Fibroblast of skin of scalp (primary cell): ENCODE measurements at regions not wholly inside any gene's neighbourhood (a gene's known extent, or its start where the extent isn't known, plus 50 kb on each side); places are given as distances from the start of the nearest gene placed in this dataset.
A peak's percentile ranks its signal among the peaks of the same experiment; 100 is the strongest.
"Not testable (repeated sequence)": the region's sequence is repeated elsewhere in the genome, so short reads cannot be mapped to it uniquely, and the experiment has no call there.

ENCODE experiments used
- DNase-seq: peaks from one replicate; pipeline ENCODE4 v3.0.0-alpha.2; 2013

DNA sequence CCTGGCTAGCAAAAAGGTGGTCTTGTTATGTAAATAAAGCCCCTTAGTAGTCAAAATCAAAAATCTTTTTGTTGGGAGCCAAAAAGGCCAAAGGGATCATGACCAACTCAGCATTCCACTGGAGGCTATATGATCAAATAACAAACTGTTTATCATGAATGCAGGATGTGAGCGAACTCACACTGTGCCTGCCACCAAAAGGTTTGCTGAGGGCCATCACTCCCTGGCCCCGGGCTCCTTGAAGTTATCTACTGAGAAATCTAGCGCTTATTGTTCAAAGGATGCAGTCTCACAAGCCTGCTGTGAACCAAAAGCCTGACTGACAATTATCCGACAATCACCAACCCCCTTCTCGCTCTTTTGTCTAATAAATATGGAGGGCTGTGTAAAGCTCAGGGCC lies 107.2 kb upstream of the DDHD1 start:
- DNase-seq = no peak

DNA sequence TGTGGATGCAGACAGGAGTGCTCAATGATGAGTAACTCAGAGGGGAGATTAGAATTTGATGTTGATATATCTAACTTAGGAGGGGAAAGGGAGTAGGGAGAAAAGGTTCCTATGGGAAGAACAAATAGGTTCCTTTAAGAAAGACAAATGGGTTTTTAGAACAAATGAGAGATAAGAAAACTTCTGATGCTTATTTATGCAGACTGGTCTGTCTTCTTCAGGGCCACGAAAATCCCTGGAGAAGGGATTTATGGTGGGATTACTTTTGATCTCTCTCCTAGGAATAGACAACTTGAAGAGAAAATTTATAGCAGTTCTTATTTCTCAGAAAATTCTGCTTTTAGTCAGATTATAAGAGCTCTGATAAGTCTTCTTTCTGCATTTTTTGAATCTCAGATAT lies 99.0 kb upstream of the DDHD1 start:
- DNase-seq = no peak

DNA sequence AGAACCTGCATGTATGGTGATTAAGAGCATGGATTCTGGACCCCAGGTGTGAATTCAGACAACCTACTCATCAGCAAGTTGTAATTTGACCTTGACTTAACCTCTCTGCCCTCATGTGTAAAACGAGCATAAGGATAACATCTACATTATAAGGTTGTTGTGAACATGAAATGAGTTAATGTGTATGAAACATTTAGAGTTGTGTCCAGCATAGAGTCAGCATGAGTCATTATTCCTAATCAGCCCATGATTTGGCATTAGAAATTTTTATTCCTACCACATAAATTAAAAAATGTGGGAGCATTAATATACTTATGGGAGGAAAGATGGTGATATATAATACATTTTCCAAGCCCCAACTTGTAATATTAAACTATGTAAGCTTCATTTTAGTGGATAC lies 95.9 kb upstream of the DDHD1 start:
- peak; percentile 7 for DNase-seq

DNA sequence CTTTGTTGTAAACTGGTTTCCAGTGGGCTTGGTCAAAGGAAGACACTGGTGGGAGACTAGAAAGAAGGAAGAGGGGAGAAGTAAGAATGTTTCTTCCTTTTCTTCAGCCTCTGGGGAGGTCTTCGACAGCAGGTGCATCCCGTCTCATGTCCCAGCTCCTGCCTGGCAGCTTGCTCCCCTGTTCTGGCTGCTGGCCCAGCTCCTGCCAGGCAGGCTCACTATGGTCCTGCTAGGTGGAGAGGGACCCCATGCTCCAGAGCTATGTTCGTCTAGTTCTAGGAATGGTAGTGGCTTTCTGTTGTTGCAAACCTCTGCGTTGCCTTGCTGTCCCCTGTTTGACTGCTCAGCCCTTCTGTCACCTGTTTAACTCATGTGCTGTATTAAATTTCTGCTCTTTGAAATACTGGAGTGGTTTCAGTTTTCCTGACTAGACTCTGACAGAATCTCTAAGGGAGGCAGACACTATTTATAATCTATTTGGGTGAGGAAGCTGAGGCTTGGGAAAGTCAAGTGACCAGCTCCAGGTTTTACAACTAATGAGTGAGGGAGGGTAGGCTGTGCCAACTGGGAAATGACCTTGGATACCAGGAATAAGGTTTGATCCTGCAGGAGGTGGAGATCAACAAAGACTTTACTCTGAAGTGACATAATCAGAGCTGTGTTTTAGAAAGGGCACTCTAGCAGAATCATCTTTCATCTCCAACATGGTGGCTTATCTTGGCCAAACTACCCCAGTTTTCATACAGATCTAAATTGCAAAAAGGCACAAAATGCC lies 94.7 kb upstream of the DDHD1 start:
- no peak for DNase-seq

DNA sequence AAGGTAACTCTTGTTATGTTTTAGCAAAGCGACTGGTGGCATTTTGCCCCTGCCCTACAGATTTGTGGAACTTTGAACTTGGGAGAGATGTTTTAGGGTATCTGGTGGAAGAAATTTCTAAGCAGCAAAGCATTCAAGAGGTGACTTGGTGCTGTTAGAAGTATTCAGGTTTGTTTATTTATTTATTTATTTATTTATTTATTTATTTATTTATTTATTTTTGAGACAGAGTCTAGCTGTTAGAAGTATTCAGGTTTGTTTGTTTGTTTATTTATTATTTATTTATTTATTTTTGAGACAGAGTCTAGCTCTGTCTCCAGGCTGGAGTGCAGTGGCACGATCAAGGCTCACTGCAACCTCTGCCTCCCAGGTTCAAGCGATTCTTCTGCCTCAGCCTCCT lies 89.8 kb upstream of the DDHD1 start:
- not testable (repeated sequence) for DNase-seq

DNA sequence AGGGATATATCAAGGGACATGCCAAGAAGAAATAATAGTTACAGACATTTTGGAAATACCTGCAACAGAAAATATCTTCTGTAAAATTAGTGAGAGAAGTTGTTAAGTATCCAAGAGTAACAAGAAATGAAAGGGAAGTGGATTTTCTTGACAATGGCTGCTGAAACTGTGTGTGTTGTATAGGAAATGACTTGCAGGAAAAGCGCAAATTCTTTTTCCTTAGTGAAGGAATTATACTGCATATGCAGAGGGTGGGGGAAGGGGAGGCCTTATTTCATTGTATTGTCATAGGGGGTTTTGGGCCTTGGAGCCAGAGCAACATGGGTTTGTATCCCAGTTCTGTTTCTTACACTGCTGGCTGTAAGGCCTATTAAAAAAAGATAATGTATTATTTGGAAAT lies 84.4 kb upstream of the DDHD1 start:
- DNase-seq = no peak

DNA sequence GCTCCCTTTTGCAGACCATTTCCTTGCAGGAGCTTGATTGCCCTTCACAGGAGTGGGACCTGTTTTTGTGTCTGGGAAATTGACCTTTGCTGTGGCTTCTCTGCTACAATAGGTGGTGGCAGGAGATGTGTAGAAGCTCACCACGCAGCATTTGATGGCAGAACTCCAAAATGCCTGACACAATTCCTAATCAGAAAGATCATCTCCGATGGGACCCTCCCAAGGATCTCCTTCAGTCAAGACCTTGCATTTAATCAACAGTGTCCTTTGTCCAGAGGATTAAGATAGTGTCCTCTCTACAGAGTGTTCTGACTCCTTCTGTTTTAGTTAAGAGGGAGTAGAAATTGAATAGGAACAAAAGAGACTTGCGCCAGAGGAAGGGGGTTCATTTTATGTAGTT lies 83.6 kb upstream of the DDHD1 start:
- DNase-seq = no peak

DNA sequence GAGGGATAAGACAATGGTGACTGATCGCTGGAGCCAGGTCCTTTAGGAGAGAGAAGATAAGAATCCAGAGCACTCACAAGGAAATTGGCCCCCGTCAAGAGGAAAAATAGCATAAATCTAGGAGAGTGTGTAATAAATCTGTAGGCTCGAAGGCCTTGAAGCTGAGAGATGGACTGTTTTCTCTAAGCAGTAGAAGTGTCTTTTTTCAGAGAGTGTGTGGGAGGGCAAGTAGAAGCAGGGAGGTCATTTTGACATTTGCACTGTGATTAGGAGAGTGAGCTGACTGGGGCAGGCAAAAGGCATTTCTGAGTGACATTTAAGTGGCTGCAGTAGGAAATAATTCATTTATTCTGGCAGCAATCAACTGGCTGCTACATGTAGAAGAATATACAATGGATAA lies 78.0 kb upstream of the DDHD1 start:
- DNase-seq = no peak

DNA sequence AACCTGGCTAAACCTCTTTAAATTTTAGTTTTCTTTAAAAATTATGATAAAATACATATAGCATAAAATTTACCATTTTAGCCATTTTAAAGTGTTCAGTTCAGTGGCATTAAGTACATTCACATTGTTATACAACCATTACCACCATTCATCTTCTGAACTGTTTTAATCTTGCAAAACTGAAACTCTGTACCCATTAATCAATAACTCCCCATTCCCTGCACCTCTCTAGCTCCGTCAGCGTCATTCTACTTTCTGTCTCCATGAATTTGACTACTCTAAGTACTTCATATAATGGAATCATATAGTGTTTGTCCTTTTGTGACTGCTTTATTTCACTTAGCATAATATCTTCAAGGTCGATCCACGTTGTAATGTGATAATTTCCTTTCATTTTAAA lies 75.8 kb upstream of the DDHD1 start:
- no peak for DNase-seq

DNA sequence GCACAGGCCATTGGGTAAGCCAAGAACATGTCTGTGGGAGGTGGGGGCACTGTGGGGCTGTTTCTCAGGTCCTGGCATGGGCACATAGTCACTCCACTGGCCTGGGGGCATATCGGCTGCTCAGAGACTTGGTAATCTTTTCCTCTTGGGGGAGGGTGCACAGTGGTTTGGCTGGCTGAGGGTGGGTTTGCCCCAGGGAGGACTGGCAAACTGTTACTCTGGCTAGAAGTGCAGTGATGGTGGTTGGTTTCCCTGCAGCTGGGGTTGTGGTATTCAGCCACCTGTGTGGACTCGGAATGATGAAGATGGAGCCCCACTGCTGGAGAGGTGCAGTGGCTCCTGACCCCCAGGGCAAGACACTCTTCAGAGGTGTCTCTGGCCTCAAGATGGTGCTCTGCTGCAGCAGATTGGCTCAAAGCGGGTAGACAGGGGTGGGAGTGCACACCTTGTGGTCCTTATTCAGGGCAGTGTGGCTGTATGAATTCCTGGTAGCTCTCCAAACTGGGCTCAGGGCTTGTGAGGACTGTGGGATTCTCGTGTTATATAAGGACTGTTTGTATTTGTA lies 74.1 kb upstream of the DDHD1 start:
- no peak for DNase-seq

DNA sequence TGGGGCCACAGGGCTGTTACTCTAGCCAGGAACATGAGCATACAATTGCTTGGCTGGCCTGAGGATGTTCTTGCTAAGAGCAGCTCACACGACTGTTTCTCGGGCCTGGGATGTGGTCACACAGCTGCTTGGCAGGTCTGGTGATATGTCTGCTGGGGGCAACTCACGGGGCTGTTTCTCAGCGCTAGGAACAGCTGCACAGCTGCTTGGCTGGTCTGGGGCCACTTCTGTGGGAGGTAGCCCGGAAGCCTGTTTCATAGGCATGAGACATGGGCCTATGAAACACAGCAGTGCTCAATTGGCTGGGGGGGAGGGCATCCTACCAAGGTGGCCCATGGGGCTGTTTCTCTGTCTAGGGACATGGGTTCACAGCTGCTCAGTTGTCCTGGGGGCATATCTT lies 73.4 kb upstream of the DDHD1 start:
- DNase-seq = no peak

DNA sequence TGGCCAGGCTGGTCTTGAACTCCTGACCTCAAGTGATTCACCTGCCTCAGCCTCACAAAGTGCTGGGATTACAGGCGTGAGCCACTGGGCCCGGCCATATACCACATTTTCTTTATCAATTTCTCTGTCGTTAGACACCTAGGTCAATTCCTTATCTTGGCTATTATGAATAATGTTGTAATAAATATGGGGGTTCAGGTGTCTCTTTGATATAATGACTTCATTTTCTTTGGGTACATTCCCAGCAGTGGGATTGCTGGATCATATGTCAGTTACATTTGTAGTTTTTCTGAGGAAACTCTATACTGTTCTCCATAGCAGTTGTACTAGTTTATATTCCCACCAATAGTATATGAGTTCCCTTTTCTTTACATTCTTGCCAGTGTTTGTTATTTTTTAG lies 67.8 kb upstream of the DDHD1 start:
- DNase-seq = no peak

DNA sequence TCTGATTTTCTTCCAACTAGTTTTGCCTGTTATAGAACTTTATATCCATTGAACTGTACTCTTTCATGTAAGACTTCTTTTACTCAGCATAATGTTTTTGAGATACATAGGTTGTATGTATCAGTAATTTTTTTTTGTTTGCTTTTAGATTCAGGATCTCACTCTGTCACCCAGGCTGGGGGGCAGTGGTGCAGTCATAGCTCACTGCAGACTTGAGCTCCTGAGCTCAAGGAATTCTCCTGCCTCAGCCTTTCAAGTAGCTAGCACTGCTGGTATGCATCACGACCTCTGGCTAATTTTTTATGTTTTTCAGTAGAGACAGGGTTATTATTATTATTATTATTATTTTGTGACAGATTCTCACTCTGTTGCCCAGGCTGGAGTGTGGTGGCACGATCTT lies 65.0 kb upstream of the DDHD1 start:
- DNase-seq = no peak

DNA sequence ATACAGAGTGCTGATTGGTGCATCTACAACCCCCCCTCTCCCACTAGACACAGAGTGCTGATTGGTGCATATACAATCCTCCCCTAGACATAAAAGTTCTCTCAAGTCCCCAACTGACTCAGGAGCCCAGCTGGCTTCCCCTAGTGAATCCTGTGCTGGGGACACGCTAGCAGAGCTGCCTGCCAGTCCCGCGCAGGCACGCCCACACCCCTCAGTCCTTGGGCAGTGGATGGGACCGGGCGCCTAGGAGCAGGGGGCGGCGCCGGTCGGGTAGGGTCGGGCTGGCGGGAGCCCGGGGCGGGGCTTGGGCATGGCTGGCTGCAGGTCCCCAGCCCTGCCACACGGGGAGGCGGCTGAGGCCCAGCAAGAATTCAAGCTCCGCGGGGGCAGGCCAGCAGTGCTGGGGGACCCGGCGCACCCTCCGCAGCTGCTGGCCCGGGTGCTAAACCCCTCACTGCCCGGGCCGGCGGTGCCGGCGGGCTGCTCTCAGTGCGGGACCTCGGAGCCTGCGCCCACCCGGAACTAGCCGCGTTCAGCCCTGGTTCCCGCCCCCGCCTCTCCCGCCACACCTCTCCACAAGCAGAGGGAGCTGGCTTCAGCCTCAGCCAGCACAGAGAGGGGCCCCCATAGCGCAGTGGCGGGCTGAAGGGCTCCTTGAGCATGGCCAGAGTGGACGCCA lies 64.3 kb upstream of the DDHD1 start:
- DNase-seq = peak; percentile 68

DNA sequence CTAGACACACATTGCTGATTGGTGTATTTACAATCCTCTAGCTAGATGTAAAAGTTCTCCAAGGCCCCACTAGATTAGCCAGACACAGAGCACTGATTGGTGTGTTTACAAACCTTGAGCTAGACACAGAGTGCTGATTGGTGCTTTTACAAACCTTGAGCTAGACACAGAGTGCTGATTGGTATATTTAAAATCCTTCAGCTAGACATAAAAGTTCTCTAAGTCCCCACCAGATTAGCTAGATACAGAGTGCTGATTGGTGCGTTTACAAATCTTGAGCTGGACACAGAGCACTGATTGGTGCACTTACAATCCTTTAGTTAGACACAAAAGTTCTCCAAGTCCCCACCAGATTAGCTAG lies 63.8 kb upstream of the DDHD1 start:
- DNase-seq = not testable (repeated sequence)

DNA sequence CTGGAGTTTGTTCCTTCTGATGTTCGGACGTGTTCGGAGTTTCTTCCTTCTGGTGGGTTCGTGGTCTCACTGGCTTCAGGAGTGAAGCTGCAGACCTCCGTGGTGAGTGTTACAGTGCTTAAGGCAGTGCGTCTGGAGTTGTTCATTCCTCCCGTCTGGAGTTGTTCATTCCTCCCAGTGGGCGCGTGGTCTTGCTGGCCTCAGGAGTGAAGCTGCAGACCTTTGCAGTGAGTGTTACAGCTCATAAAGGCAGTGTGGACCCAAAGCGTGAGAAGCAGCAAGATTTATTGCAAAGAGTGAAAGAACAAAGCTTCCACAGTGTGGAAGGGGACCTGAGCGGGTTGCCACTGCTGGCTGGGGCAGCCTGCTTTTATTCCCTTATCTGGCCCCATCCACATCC lies 63.4 kb upstream of the DDHD1 start:
- DNase-seq = not testable (repeated sequence)

DNA sequence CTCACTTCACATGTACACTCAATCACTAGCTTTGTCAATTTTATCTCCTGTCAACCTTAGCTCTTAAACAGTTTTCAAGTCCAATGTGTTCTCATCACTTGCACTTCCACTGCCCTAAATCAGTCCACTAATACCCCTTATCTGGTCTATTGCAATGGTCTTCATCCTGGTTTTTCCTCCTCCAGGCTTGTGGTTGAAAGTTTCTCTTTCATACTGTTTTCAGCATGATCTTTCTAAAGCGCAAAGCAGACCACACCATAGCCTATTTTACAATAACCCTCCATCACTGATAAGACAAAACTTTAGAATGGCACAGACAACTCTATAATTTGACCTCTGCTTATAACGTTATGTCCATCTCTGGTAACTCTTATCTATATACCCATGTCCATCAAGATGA lies 62.0 kb upstream of the DDHD1 start:
- DNase-seq = no peak

DNA sequence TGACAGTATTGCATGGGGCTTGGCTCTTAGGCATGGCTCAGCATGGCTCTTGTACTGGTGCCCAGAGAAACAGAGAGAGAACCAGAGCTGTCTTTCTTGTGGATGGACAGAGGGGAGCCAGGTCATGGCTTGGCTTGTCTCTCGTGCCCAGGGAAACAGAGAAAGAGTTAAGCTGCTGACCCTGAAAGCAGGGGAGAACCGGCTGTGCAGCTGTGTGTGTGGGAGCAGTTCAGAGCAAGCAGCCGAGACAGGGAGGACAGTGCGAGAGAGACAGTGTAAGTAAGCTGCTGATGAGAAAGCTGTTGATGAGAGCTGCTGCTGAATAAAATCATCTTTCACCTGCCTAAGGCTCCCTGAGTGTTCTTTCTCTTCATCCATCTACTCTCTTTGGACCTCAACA lies 61.3 kb upstream of the DDHD1 start:
- DNase-seq = no peak

DNA sequence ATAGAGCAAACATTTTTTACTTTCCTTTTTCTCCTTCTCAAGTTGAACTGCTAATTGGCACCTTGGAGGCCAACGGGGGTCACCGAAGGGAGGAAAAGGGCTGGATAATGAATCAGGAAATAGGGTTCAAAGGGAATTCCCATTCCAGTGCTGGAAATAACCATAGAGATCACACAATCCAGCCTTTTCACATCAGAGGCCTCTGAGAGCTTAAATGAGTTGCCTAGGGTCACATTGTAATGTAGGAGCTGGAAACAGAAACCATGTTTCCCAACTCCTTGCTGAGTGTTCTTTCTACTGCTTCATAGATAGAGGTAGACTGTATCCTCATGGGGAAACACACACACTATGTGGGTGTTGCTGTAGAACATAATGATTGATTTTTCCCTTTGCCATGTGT lies 60.6 kb upstream of the DDHD1 start:
- DNase-seq = no peak

DNA sequence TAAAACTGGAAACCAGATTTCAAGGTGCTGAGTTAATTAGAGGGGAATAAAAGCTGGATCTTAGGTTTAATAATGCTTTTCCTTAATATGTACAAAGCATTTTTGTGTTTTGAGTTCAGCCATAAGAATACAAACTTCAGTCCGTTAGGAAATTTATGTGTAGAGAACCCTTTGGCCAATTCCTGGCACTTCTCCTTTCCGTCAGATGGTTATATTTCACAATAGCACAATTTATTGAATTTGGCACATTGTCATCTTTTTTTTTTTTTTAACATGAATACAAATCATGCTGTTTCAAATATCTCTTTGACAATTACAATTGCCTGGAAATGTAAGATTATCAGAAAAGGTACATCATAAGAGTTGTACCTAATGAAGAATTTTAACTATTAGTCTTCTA lies 56.2 kb upstream of the DDHD1 start:
- DNase-seq = no peak
